ENCODE measurements at regions not wholly inside any gene's neighbourhood (a gene's known extent, or its start where the extent isn't known, plus 50 kb on each side); places are given as distances from the start of the nearest gene placed in this dataset.
"Not testable (repeated sequence)": the region's sequence is repeated elsewhere in the genome, so short reads cannot be mapped to it uniquely, and the experiment has no call there.

DNA sequence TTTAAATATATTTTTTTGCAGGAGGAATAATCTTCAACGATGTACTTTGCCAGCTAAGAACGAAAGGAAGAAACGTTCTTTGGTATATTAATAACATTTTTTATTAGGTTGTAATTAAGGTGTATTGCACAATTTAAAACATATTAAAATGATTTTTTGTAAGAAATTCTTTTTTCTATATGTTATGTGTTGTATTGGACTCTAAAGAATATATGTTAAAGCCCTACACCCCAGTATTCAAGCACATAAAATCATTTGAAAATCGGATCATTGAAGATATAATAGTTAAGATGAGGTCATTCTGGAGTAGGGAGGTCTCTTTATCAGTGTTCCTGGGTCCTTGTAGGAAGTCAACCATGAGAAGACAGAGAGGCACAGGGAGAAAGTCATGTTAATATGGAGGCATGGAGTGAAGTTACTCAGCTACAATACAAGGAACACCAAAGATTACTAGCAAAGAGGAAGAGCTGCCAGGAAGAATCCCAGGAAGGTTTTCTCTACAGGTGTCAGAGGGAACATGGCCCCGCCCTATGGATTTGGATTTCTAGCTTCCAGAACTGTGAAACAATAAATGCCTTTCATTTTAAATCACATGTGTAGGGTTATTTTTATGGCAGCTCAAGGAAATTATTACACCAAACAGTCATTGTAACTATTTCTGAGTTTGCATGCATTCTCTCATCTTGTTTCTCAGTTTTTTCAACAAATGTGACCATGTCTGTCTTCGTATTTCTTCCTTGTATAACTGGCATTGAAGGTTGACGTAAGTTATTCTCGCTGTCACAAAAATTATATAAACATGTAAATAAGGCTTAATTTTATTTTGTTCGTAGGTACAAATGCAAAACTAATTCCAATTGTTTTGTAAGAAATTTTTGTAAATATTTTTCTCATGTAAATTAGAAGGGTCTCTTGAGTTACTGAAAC, 75.4 kb upstream of the VPREB1 start:
- DNase-seq: no peak

GRCh38 chr22:22168190-22168940, 76.2 kb upstream of the VPREB1 start:
- peak; percentile 63 to 73 for DNase-seq

- no peak for DNase-seq
These were observed 76.8 kb upstream of the VPREB1 start for GRCh38 chr22:22167791-22168189.

DNA sequence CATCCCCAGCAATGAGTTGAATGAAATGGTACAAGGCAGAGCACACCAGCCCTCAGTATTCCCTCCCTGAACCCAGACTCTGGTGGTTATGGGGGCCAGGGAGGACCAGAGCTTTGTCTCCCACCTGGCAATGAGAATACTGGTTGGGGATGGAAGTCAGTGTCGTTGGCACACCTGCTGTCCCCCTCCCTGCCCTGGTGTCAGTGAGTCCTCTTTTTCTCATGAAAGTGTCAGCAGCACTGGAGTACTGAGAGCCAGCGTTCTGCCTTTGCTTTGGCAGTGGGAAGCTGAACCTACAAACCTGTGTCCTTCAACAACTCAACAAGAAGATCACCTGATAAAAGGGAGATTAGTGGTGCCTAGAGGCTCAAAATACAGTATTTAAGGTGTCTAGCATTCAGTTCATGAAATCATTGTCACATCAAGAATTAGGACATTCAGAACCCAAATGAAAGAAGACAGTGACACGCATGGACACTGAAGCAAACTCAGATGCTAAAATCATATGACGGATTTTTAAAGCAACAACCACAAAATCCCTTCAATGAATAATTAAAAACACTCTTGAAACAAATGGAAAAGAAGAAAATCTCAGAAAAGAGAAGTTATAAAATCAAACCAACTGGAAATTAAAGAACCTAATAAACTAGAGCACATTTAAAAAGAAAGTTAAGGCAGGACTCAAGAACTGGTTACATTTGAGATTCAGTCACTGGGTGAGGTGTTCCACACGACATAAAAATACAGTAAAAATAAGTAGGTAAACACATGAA, 77.5 kb upstream of the VPREB1 start:
- no peak for DNase-seq

GRCh38 chr22:22165936-22166710, 78.5 kb upstream of the VPREB1 start:
- no peak for DNase-seq

- no peak for DNase-seq
These were observed 79.9 kb upstream of the VPREB1 start for GRCh38 chr22:22164541-22165272.

GRCh38 chr22:22161924-22162851, 82.4 kb upstream of the VPREB1 start:
- no peak for DNase-seq

- not testable (repeated sequence) for DNase-seq
These were observed 83.8 kb upstream of the VPREB1 start for GRCh38 chr22:22160768-22161167.

- no peak for DNase-seq
These were observed 85.2 kb upstream of the VPREB1 start for GRCh38 chr22:22159384-22159783.

- no peak for DNase-seq
These were observed 85.6 kb upstream of the VPREB1 start for GRCh38 chr22:22158965-22159364.

DNA sequence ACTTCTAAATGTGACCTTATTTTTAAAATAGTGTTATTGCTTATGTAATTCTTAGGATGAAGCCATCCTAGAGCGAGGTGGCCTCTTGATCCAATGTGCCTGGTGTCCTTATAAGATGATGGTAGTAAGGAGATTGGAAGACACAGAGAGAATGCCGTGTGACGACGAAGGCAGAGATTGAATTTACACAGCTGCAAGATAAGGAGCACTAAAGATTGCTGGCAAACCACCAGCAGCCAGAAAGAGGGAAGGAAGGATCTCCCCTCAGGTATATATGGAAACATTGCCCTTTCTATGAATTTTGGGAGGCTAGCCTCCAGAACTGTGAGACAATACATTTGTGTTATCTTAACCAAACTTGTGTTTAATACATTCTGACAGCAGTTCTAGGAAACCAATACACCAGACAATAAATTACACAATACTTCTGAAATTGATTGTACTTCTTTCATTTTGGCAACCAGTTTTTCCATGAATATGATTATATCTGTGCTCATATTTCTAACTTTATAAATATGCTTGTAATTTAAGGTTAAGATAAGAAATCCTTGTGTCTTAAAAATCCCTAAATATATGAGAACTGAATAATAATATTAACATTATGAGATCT, 86.3 kb upstream of the VPREB1 start:
- no peak for DNase-seq

GRCh38 chr22:22157348-22157725, 87.2 kb upstream of the VPREB1 start:
- no peak for DNase-seq

- peak; percentile 31 to 48 for DNase-seq
These were observed 87.8 kb upstream of the VPREB1 start for GRCh38 chr22:22156716-22157347.

DNA sequence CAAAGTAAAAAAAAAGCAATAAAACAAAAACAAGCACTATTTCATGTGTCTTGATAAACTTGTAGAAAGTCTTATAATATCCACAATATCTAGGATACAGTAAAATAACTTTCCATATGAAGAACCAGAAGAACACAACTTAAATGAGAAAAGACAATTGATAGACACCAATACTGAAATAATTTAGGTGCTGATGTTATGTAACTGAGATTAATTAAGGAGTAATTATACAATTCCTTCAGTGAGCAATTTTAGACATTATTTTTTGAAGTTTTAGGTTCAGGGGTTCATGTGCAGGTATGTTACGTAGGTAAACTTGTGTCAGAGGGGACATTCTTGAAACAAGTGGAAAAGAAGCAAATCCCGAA, 88.3 kb upstream of the VPREB1 start:
- DNase-seq: no peak

- DNase-seq: no peak
These were observed 89.0 kb upstream of the VPREB1 start for GRCh38 chr22:22155607-22156006.

GRCh38 chr22:22155146-22155545, 89.4 kb upstream of the VPREB1 start:
- no peak for DNase-seq

DNA sequence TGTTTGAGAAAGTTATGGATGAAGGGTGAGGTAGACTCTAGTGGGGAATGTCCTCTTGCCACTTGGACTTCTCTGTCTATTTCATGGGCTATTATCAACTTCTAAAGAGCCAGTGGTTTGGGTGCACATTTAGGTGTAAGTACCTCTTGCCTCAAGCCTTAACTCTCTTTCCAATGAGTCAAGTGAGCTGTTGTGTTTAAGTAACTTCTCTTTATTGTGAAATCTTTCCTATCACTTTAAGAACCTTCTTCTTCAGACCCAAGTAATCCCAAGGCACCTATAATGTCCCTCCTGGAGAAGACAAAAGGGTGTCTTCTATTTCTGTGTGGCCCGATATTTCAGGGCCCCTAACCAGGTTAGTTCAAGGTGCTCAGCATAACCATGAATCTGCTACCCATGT, 90.5 kb upstream of the VPREB1 start:
- DNase-seq: no peak

GRCh38 chr22:22151308-22151707, 93.3 kb upstream of the VPREB1 start:
- no peak for DNase-seq

DNA sequence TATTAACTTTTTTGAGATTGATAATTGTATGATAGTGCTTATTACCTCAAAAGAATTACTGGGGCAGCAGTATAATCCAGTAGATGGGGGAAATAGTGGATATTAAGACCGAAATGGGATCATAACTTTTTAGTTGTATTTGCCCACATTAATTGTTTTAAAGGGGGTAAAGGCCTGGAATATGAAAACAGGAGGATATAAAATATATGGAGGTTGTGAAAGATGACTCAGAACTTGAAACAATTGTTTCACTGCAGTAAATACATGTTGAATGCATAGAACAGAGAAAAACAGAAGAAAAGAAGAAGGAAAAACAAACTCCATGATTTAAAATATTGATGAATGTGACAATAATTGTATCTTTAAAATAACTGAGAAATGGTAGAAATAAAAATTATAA, 94.1 kb upstream of the VPREB1 start:
- DNase-seq: no peak

GRCh38 chr22:22148905-22149304, 95.7 kb upstream of the VPREB1 start:
- no peak for DNase-seq

Data from NCI-H1930 (cell line).